ENCODE measurements at regions not wholly inside any gene's neighbourhood (a gene's known extent, or its start where the extent isn't known, plus 50 kb on each side); places are given as distances from the start of the nearest gene placed in this dataset.
"Not testable (repeated sequence)": the region's sequence is repeated elsewhere in the genome, so short reads cannot be mapped to it uniquely, and the experiment has no call there.

GRCh38 chr12:114528766-114529165, 122.8 kb upstream of the TBX5 start:
- Histone ChIP-seq H3K27ac (ENCODE audit: low read depth, low read length) (no peak overlapping the region), H3K4me1 (ENCODE audit: insufficient read depth, low read length) (no peaks in the 10 kb centered on the region), H3K79me2 (ENCODE audit: insufficient read depth, low read length) (no peaks in the 10 kb centered on the region), H3K4me3 (ENCODE audit: insufficient read depth, low read depth, low read length) (no peak overlapping the region), H3K36me3 (ENCODE audit: insufficient read depth, low read length) (no peaks in the 10 kb centered on the region), H3K9me3 (ENCODE audit: insufficient read depth, low read depth, low read length) (no peaks in the 10 kb centered on the region), H3K9ac (ENCODE audit: low read length) (no peak overlapping the region), H4K20me1 (ENCODE audit: insufficient read depth, low read length) (no peaks in the 10 kb centered on the region), H3K4me2 (ENCODE audit: low read length) (no peak overlapping the region), H2AFZ (ENCODE audit: low read depth, low read length) (no peak overlapping the region), H3K27me3 (ENCODE audit: insufficient read depth, low read length) (no peaks in the 10 kb centered on the region)
- Mint-ChIP-seq H3K9me3 (ENCODE audit: unreplicated experiment) (peaks cover 2% of the 10 kb centered on the region), H3K27me3 (ENCODE audit: low read depth, unreplicated experiment) (peaks cover 6% of the 10 kb centered on the region), H3K4me1 (ENCODE audit: low read depth, unreplicated experiment) (no peaks in the 10 kb centered on the region), H3K36me3 (ENCODE audit: low read depth, unreplicated experiment) (no peaks in the 10 kb centered on the region), H3K27ac (ENCODE audit: unreplicated experiment) (no peak overlapping the region), H3K4me3 (ENCODE audit: unreplicated experiment) (no peak overlapping the region)
- FAIRE-seq (no peak), DNase-seq (ENCODE audit: low read depth) (no peak)
- TF ChIP-seq EZH2 (IDR thresholded peaks at IDR 0.05; ENCODE audit: insufficient read depth, low read length), result no peak
- TF ChIP-seq, protein P1, sequence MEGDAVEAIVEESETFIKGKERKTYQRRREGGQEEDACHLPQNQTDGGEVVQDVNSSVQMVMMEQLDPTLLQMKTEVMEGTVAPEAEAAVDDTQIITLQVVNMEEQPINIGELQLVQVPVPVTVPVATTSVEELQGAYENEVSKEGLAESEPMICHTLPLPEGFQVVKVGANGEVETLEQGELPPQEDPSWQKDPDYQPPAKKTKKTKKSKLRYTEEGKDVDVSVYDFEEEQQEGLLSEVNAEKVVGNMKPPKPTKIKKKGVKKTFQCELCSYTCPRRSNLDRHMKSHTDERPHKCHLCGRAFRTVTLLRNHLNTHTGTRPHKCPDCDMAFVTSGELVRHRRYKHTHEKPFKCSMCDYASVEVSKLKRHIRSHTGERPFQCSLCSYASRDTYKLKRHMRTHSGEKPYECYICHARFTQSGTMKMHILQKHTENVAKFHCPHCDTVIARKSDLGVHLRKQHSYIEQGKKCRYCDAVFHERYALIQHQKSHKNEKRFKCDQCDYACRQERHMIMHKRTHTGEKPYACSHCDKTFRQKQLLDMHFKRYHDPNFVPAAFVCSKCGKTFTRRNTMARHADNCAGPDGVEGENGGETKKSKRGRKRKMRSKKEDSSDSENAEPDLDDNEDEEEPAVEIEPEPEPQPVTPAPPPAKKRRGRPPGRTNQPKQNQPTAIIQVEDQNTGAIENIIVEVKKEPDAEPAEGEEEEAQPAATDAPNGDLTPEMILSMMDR (IDR thresholded peaks at IDR 0.05; ENCODE audit: insufficient read depth, low read depth, low read length), result no peak

- DNase-seq (ENCODE audit: low read depth); H3K4me1 ChIP-seq (ENCODE audit: insufficient read depth, low read length); H4K20me1 ChIP-seq (ENCODE audit: insufficient read depth, low read length); H3K27ac Mint-ChIP-seq (ENCODE audit: unreplicated experiment); H3K79me2 ChIP-seq (ENCODE audit: insufficient read depth, low read length); H3K36me3 ChIP-seq (ENCODE audit: insufficient read depth, low read length); FAIRE-seq; H2AFZ ChIP-seq (ENCODE audit: low read depth, low read length); H3K4me3 Mint-ChIP-seq (ENCODE audit: unreplicated experiment); H3K9me3 ChIP-seq (ENCODE audit: insufficient read depth, low read depth, low read length); H3K27me3 ChIP-seq (ENCODE audit: insufficient read depth, low read length); H3K4me1 Mint-ChIP-seq (ENCODE audit: low read depth, unreplicated experiment); H3K27ac ChIP-seq (ENCODE audit: low read depth, low read length); H3K4me2 ChIP-seq (ENCODE audit: low read length); H3K9me3 Mint-ChIP-seq (ENCODE audit: unreplicated experiment); H3K36me3 Mint-ChIP-seq (ENCODE audit: low read depth, unreplicated experiment); H3K9ac ChIP-seq (ENCODE audit: low read length); H3K4me3 ChIP-seq (ENCODE audit: insufficient read depth, low read depth, low read length): not testable (repeated sequence)
- peaks cover 13% of the 10 kb centered on the region for H3K27me3 Mint-ChIP-seq (ENCODE audit: low read depth, unreplicated experiment)
Measured at GRCh38 chr12:114521160-114521559, 115.2 kb upstream of the TBX5 start.

- H3K4me1 Mint-ChIP-seq (ENCODE audit: low read depth, unreplicated experiment), result no peaks in the 10 kb centered on the region
- DNase-seq (ENCODE audit: low read depth), result no peak
- H3K4me2 ChIP-seq (ENCODE audit: low read length), result no peak overlapping the region
Measured at GRCh38 chr12:114512351-114512750, 106.4 kb upstream of the TBX5 start.

More at GRCh38 chr12:114512351-114512750, 106.4 kb upstream of the TBX5 start:
- Histone ChIP-seq H3K36me3 (ENCODE audit: insufficient read depth, low read length) (no peaks in the 10 kb centered on the region), H4K20me1 (ENCODE audit: insufficient read depth, low read length) (no peaks in the 10 kb centered on the region), H3K27me3 (ENCODE audit: insufficient read depth, low read length) (no peaks in the 10 kb centered on the region), H3K4me1 (ENCODE audit: insufficient read depth, low read length) (no peaks in the 10 kb centered on the region), H3K4me3 (ENCODE audit: insufficient read depth, low read depth, low read length) (no peak overlapping the region), H3K9ac (ENCODE audit: low read length) (no peak overlapping the region), H3K79me2 (ENCODE audit: insufficient read depth, low read length) (no peaks in the 10 kb centered on the region), H3K27ac (ENCODE audit: low read depth, low read length) (no peak overlapping the region), H3K9me3 (ENCODE audit: insufficient read depth, low read depth, low read length) (no peaks in the 10 kb centered on the region), H2AFZ (ENCODE audit: low read depth, low read length) (no peak overlapping the region)
- peaks cover 17% of the 10 kb centered on the region for H3K27me3 Mint-ChIP-seq (ENCODE audit: low read depth, unreplicated experiment)
- no peak for TF ChIP-seq EZH2 (IDR thresholded peaks at IDR 0.05; ENCODE audit: insufficient read depth, low read length)
- TF ChIP-seq, protein P1 (IDR thresholded peaks at IDR 0.05; ENCODE audit: insufficient read depth, low read depth, low read length), result no peak
- no peak overlapping the region for H3K4me3 Mint-ChIP-seq (ENCODE audit: unreplicated experiment)
- no peak overlapping the region for H3K27ac Mint-ChIP-seq (ENCODE audit: unreplicated experiment)
- H3K9me3 Mint-ChIP-seq (ENCODE audit: unreplicated experiment), result no peaks in the 10 kb centered on the region
- no peaks in the 10 kb centered on the region for H3K36me3 Mint-ChIP-seq (ENCODE audit: low read depth, unreplicated experiment)
- FAIRE-seq, result no peak

All from astrocyte (in vitro differentiated cells and primary cell).